GM12864 (cell line): ENCODE measurements at regions not wholly inside any gene's neighbourhood (a gene's known extent, or its start where the extent isn't known, plus 50 kb on each side); places are given as distances from the start of the nearest gene placed in this dataset.

Source experiments
- DNase-seq: peaks from one replicate; pipeline ENCODE4 v3.0.0-alpha.2; 2011; ENCODE audit warnings: low read depth
- H3K4me3 ChIP-seq: 2 replicates; pipeline ENCODE4 v1.5.1; 2011; ENCODE audit warnings: mild to moderate bottlenecking, low read depth, low read length, control low read depth
- CTCF ChIP-seq: IDR thresholded peaks from 2 replicates; pipeline ENCODE4 v1.5.1; 2011; ENCODE audit warnings: low read depth, mild to moderate bottlenecking, moderate library complexity, low read length, control low read depth, inconsistent platforms; ENCODE audit errors: missing control alignments

DNA sequence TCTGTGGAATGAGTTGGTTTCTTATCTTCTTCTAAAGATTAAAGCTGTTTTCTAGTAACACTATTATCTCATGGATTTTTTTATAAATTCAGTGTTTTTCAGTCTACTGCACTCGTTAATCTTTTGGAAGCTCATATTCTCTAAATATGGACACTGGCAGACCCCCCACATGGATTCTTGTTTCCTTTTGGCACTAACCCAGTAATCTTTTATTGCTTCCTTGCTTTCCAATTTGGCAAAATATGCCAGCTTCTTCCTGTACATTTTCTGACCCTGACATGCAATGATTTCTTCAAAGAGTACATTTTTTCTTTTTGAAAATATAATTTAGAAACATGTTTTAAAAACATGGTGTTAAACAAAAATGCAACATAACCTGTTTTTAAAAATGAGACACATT is 474.2 kb upstream of the FTMT start:
- no peak for DNase-seq
- no peak for TF ChIP-seq CTCF

DNA sequence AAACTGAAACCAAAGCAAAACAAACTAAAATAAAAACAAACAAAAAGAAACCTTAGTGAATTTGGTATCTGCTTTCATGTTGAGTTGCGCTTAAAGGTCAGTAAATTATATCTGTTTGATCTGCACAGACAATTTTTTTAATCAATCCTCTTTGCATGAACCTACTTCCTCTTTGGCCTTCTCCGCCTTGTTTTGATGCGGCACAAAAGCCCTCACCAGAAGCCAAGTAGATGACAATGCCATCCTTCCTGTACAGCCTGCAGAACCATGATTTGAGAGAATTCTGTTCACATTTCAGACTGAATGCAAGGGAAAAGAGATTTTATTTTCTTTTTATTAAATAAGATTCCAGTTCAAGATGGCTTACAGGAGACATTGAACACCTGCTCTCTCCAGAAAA is 473.6 kb upstream of the FTMT start:
- DNase-seq = no peak
- H3K4me3 ChIP-seq = no peak overlapping the region
- no peak for TF ChIP-seq CTCF

More for the DNA sequence above, 474.2 kb upstream of the FTMT start:
- no peak overlapping the region for H3K4me3 ChIP-seq

GRCh38 chr5:121378559-121379359 is 472.9 kb upstream of the FTMT start:
- TF ChIP-seq CTCF = no peak
- no peak for DNase-seq
- no peak overlapping the region for H3K4me3 ChIP-seq

DNA sequence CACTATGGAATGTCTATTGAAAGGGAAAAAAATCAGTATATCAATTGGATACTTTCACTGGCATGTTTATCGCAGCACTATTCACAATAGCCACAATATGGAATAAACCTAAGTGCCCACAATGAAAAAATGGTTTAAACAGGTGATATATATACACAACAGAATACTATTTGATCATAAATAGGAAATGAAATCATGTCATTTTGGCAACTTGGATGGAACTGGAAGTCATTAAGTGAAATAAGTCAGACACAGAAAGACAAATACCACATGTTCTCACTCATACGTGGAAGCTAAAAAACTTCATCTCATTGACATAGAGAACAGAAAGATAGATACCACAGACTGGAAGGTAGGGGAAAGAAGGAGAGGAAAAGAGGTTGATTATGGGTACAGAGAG is 471.6 kb upstream of the FTMT start:
- no peak for TF ChIP-seq CTCF
- no peak for DNase-seq
- H3K4me3 ChIP-seq = no peak overlapping the region

DNA sequence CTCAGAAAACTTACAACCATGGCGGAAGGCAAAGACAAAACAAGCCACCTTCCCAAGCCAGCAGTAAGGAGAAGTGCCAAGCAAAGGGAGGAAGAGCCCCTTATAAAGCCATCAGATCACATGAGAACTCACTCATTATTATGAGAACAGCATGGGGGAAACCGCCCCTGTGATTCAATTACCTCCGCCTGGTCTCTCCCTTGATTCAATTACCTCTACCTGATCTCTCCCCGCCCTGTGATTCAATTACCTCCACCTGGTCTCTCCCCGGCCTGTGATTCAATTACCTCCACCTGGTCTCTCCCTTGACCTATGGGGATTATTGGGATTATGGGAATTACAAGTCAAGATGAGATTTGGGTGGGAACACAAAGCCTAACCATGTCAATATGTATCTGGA is 467.3 kb upstream of the FTMT start:
- no peak for DNase-seq
- no peak for TF ChIP-seq CTCF
- no peak overlapping the region for H3K4me3 ChIP-seq

GRCh38 chr5:121386334-121386733 is 465.3 kb upstream of the FTMT start:
- no peak for DNase-seq
- no peak overlapping the region for H3K4me3 ChIP-seq
- TF ChIP-seq CTCF = no peak

DNA sequence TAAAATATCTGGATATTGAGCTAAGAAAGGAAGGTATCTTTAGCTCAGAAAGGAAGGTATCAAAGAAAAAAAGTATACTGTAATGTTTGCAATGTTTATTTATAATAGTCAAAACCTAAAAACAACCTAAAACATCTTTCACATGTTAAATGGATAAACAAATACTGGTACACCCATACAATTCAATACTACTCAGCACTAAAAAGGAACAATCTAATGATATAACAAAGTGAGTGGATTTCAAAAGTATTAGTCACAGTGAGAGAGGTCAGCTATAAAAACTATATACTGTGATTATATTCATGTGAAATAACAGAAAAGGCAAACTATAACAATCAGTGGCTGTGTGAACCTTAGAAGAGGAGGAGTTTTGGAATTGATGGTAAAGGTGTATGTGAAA is 455.0 kb upstream of the FTMT start:
- no peak overlapping the region for H3K4me3 ChIP-seq
- TF ChIP-seq CTCF = no peak
- DNase-seq = no peak
